ENCODE measurements at regions not wholly inside any gene's neighbourhood (a gene's known extent, or its start where the extent isn't known, plus 50 kb on each side); places are given as distances from the start of the nearest gene placed in this dataset.

GRCh38 chr4:60266505-60266904 lies 933.6 kb upstream of the ADGRL3 start:
- H3K9ac ChIP-seq (replicated peaks; ENCODE audit: extremely low read depth, insufficient read depth, low read length) = no peak overlapping the region
- no peaks in the 10 kb centered on the region for H3K4me1 ChIP-seq (ENCODE audit: control insufficient read depth, extremely low read depth, insufficient read depth, low read length)
- DNase-seq (ENCODE audit: low read depth, low spot score) (no peak), FAIRE-seq (no peak)
- POLR2A ChIA-PET = no interaction called here
- no TSS peak for BruUV-seq (replicated peaks)
- H3K4me3 ChIP-seq (replicated peaks in 1 of 3; ENCODE audit: insufficient read depth in 1 of 3, low read depth in 1 of 3, low read length in 3 of 3) = no peak overlapping the region
- no peak overlapping the region for H2AFZ ChIP-seq (ENCODE audit: low read depth, low read length)
- no peaks in the 10 kb centered on the region for H3K36me3 ChIP-seq (ENCODE audit: control insufficient read depth in 2 of 2, extremely low read depth in 1 of 2, insufficient read depth in 2 of 2, low read length in 2 of 2)
- TF ChIP-seq CTCF (IDR thresholded peaks at IDR 0.05; ENCODE audit: extremely low read depth in 1 of 2, insufficient read depth in 1 of 2, low read depth in 1 of 2, low read length in 2 of 2) = no peak
- TF ChIP-seq GATA2 (IDR thresholded peaks at IDR 0.05; ENCODE audit: insufficient read depth, insufficient read length, low read depth, low read length) = no peak
- TF ChIP-seq MAX (IDR thresholded peaks at IDR 0.05; ENCODE audit: insufficient read depth, insufficient read length) = no peak
- TF ChIP-seq POLR2AphosphoS5 (IDR thresholded peaks at IDR 0.05; ENCODE audit: insufficient read depth, low read depth, low read length) = no peak
- no peak for TF ChIP-seq POLR2A (IDR thresholded peaks at IDR 0.05; ENCODE audit: low read depth, low read length)
- TF ChIP-seq MYC (IDR thresholded peaks at IDR 0.05; ENCODE audit: low read depth, low read length) = no peak
- no peak for TF ChIP-seq FOS (IDR thresholded peaks at IDR 0.05; ENCODE audit: borderline replicate concordance, insufficient read depth, low read length)
- TF ChIP-seq JUN (IDR thresholded peaks at IDR 0.05; ENCODE audit: borderline replicate concordance, insufficient read depth, insufficient read length, low read depth) = no peak
- no peak for TF ChIP-seq EZH2 (IDR thresholded peaks at IDR 0.05; ENCODE audit: borderline replicate concordance, low read depth, low read length, severe bottlenecking)
- H3K4me2 ChIP-seq (ENCODE audit: insufficient read depth, low read length) = no peak overlapping the region
- H3K79me2 ChIP-seq (ENCODE audit: control insufficient read depth, insufficient read depth, low read length) = no peaks in the 10 kb centered on the region
- H3K27ac ChIP-seq (ENCODE audit: insufficient read depth, low read depth, low read length) = no peak overlapping the region
- peaks cover 2% of the 10 kb centered on the region for H3K9me3 ChIP-seq (replicated peaks; ENCODE audit: control insufficient read depth, insufficient read depth, low read length)
- no peaks in the 10 kb centered on the region for H3K27me3 ChIP-seq (ENCODE audit: control insufficient read depth in 2 of 2, insufficient read depth in 2 of 2, low read length in 2 of 2)
- dilution Hi-C loops (cut with MboI; ENCODE audit: extremely low pct_ligation_motif_present, low sequenced_read_pairs) = no loop called here
- CTCF ChIA-PET = no interaction called here
- H3K9me1 ChIP-seq (replicated peaks; ENCODE audit: control insufficient read depth, extremely low read depth, insufficient read depth, low read length) = no peaks in the 10 kb centered on the region
- H4K20me1 ChIP-seq (replicated peaks; ENCODE audit: control insufficient read depth, extremely low read depth, insufficient read depth, low read length) = no peaks in the 10 kb centered on the region
- intact Hi-C loops (cut with micrococcal nuclease) = no loop called here
